ENCODE measurements at regions not wholly inside any gene's neighbourhood (a gene's known extent, or its start where the extent isn't known, plus 50 kb on each side); places are given as distances from the start of the nearest gene placed in this dataset.
"Not testable (repeated sequence)": the region's sequence is repeated elsewhere in the genome, so short reads cannot be mapped to it uniquely, and the experiment has no call there.

GRCh38 chr7:159335181-159335926 lies 190.7 kb upstream of the VIPR2 start:
- not testable (repeated sequence) for DNase-seq

GRCh38 chr7:159332854-159333479 lies 188.3 kb upstream of the VIPR2 start:
- not testable (repeated sequence) for DNase-seq

- DNase-seq, result no peak
Measured at GRCh38 chr7:159331462-159331861, 186.8 kb upstream of the VIPR2 start.

GRCh38 chr7:159329818-159330378 lies 185.2 kb upstream of the VIPR2 start:
- DNase-seq, result no peak

GRCh38 chr7:159328096-159328495 lies 183.4 kb upstream of the VIPR2 start:
- no peak for DNase-seq

- DNase-seq, result no peak
Measured at GRCh38 chr7:159323359-159323758, 178.7 kb upstream of the VIPR2 start.

GRCh38 chr7:159321278-159321677 lies 176.6 kb upstream of the VIPR2 start:
- DNase-seq, result no peak

GRCh38 chr7:159318682-159319351 lies 174.2 kb upstream of the VIPR2 start:
- DNase-seq, result peak; percentile 15

GRCh38 chr7:159317294-159317693 lies 172.6 kb upstream of the VIPR2 start:
- DNase-seq, result no peak

GRCh38 chr7:159311172-159311494 lies 166.5 kb upstream of the VIPR2 start:
- DNase-seq, result no peak

- no peak for DNase-seq
Measured at GRCh38 chr7:159310457-159311171, 165.9 kb upstream of the VIPR2 start.

- DNase-seq, result not testable (repeated sequence)
Measured at GRCh38 chr7:159309214-159309613, 164.5 kb upstream of the VIPR2 start.

GRCh38 chr7:159306012-159306411 lies 161.3 kb upstream of the VIPR2 start:
- no peak for DNase-seq

- not testable (repeated sequence) for DNase-seq
Measured at GRCh38 chr7:159305185-159305584, 160.5 kb upstream of the VIPR2 start.

- not testable (repeated sequence) for DNase-seq
Measured at GRCh38 chr7:159303510-159303909, 158.8 kb upstream of the VIPR2 start.

GRCh38 chr7:159296093-159296681 lies 151.5 kb upstream of the VIPR2 start:
- DNase-seq, result no peak

- DNase-seq, result not testable (repeated sequence)
Measured at GRCh38 chr7:159286487-159286886, 141.8 kb upstream of the VIPR2 start.

GRCh38 chr7:159281573-159281972 lies 136.9 kb upstream of the VIPR2 start:
- DNase-seq, result no peak

- DNase-seq, result no peak
Measured at GRCh38 chr7:159280008-159280407, 135.3 kb upstream of the VIPR2 start.

- DNase-seq, result no peak
Measured at GRCh38 chr7:159272739-159273138, 128.1 kb upstream of the VIPR2 start.

GRCh38 chr7:159271781-159272180 lies 127.1 kb upstream of the VIPR2 start:
- DNase-seq, result no peak

GRCh38 chr7:159269745-159270144 lies 125.1 kb upstream of the VIPR2 start:
- no peak for DNase-seq

GRCh38 chr7:159263430-159263829 lies 118.8 kb upstream of the VIPR2 start:
- DNase-seq, result no peak

Measured in NCI-H2029 treated with DMSO at 0.1 percent for 48 hours (cell line).